Ishikawa (cell line): ENCODE measurements at regions not wholly inside any gene's neighbourhood (a gene's known extent, or its start where the extent isn't known, plus 50 kb on each side); places are given as distances from the start of the nearest gene placed in this dataset.

ENCODE experiments used
- CEBPB ChIP-seq: IDR thresholded peaks from 2 replicates; pipeline ENCODE4 v1.6.1; 2012
- CREB1 ChIP-seq: IDR thresholded peaks from 2 replicates; pipeline ENCODE4 v1.6.1; 2012; ENCODE audit warnings: low read depth
- EGR1 ChIP-seq: IDR thresholded peaks from 2 replicates; pipeline ENCODE4 v1.6.1; 2012
- EP300 ChIP-seq: IDR thresholded peaks from 2 replicates; pipeline ENCODE4 v1.6.1; 2012; ENCODE audit warnings: borderline replicate concordance
- FOXM1 ChIP-seq: IDR thresholded peaks from 2 replicates; pipeline ENCODE4 v1.6.1; 2012; ENCODE audit warnings: low read depth, borderline replicate concordance
- MAX ChIP-seq: IDR thresholded peaks from 2 replicates; pipeline ENCODE4 v1.6.1; 2012
- NFIC ChIP-seq: IDR thresholded peaks from 2 replicates; pipeline ENCODE4 v1.6.1; 2012
- RAD21 ChIP-seq: IDR thresholded peaks from 2 replicates; pipeline ENCODE4 v1.6.1; 2012; ENCODE audit warnings: low read depth
- REST ChIP-seq: IDR thresholded peaks from 2 replicates; pipeline ENCODE4 v1.6.1; 2012; ENCODE audit warnings: low read depth, mild to moderate bottlenecking
- TAF1 ChIP-seq: IDR thresholded peaks from 2 replicates; pipeline ENCODE4 v1.6.1; 2012; ENCODE audit warnings: low read depth, mild to moderate bottlenecking
- TCF12 ChIP-seq: IDR thresholded peaks from 2 replicates; pipeline ENCODE4 v1.6.1; 2012; ENCODE audit warnings: low read depth
- TEAD4 ChIP-seq: IDR thresholded peaks from 2 replicates; pipeline ENCODE4 v1.6.1; 2012
- USF1 ChIP-seq: IDR thresholded peaks from 2 replicates; pipeline ENCODE4 v1.6.1; 2012
- YY1 ChIP-seq: IDR thresholded peaks from 2 replicates; pipeline ENCODE4 v1.6.1; 2012; ENCODE audit warnings: low read depth
- ZBTB7A ChIP-seq: IDR thresholded peaks from 2 replicates; pipeline ENCODE4 v1.6.1; 2012; ENCODE audit warnings: low read depth

GRCh38 chr22:26770624-26771023 is 113.2 kb downstream of the MIAT start:
- TF ChIP-seq TEAD4 (no peak), RAD21 (no peak), MAX (no peak), CREB1 (no peak), USF1 (no peak), TCF12 (no peak), EP300 (no peak), EGR1 (no peak), CEBPB (no peak), ZBTB7A (no peak), FOXM1 (no peak), REST (no peak), TAF1 (no peak), YY1 (no peak), NFIC (no peak)

- TF ChIP-seq NFIC, result no peak
- no peak for TF ChIP-seq REST
- no peak for TF ChIP-seq TAF1
- no peak for TF ChIP-seq YY1
- TF ChIP-seq RAD21, result no peak
- no peak for TF ChIP-seq ZBTB7A
Measured at GRCh38 chr22:26775394-26775793, 118.0 kb downstream of the MIAT start.

- TF ChIP-seq CREB1 (no peak), USF1 (no peak)
Measured at GRCh38 chr22:26777156-26777801, 119.9 kb downstream of the MIAT start.

- TF ChIP-seq NFIC, result no peak
- no peak for TF ChIP-seq TCF12
- no peak for TF ChIP-seq MAX
- no peak for TF ChIP-seq ZBTB7A
Measured at GRCh38 chr22:26778372-26778771, 121.0 kb downstream of the MIAT start.

GRCh38 chr22:26779108-26779507 is 121.7 kb downstream of the MIAT start:
- TF ChIP-seq CEBPB (no peak), ZBTB7A (no peak), YY1 (no peak), TAF1 (no peak), CREB1 (no peak), TEAD4 (no peak), REST (no peak), FOXM1 (no peak), RAD21 (no peak), EP300 (no peak), EGR1 (no peak), TCF12 (no peak), NFIC (no peak), USF1 (no peak), MAX (no peak)
